ENCODE measurements at regions not wholly inside any gene's neighbourhood (a gene's known extent, or its start where the extent isn't known, plus 50 kb on each side); places are given as distances from the start of the nearest gene placed in this dataset.
"Not testable (repeated sequence)": the region's sequence is repeated elsewhere in the genome, so short reads cannot be mapped to it uniquely, and the experiment has no call there.

DNA sequence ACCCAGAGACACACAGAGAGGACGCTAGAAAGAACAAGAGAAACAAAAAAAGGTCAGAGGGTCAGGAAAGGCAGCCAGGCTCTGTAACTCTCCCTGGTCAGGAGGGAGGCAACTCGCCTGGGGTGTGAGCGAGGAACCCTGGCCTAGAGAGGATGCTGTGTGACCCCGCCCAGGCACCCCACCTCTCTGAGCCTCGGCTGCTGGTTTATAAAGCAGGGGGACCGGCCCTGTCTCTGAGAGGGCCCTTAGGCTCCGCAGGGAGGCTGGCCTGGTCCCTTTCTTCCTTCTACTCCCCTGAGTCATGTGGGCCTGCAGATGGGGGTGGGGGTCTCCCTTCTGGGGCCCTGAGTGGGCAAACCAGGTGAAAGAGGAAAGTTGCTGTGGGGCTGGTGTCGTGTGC lies 81.3 kb upstream of the GOLGA6L4 start:
- not testable (repeated sequence) for TF ChIP-seq CTCF, POLR2AphosphoS5 (IDR thresholded peaks at IDR 0.05)
